Motor neuron (in vitro differentiated cells): ENCODE measurements at regions not wholly inside any gene's neighbourhood (a gene's known extent, or its start where the extent isn't known, plus 50 kb on each side); places are given as distances from the start of the nearest gene placed in this dataset.

Source experiments
- ATAC-seq, 8 experiments: fragments of 200-7000 bp; cut with Tn5 transposase; replicated peaks in 6 of 8; 2 replicates each; pipeline ENCODE4 v1.8.0; 2021; ENCODE audit warnings: mild to moderate bottlenecking in 8 of 8, moderate library complexity in 8 of 8
- H3K27ac ChIP-seq, 2 donors: fragments of 250-450 bp; sonication (Bioruptor Pico); 2 replicates each; pipeline ENCODE4 v1.9.0; 2021; ENCODE audit warnings: antibody characterized with exemption in 2 of 2, mild to moderate bottlenecking in 2 of 2, moderate library complexity in 1 of 2
- H3K4me1 ChIP-seq, 2 donors: fragments of 250-450 bp; sonication (Bioruptor Pico); replicated peaks in 1 of 2; 2 replicates each; pipeline ENCODE4 v1.6.1; 2021; ENCODE audit warnings: antibody characterized with exemption in 2 of 2, mild to moderate bottlenecking in 2 of 2, moderate library complexity in 1 of 2
- H3K4me3 ChIP-seq, 5 donors: fragments of 250-450 bp; sonication (Bioruptor Pico); 2 replicates each; pipeline ENCODE4 v1.9.0; 2021; ENCODE audit warnings: antibody characterized with exemption in 5 of 5, mild to moderate bottlenecking in 5 of 5, moderate library complexity in 4 of 5
- WGBS, 10 experiments: fragments of 450-650 bp; shearing (Covaris generic); methylation state at CpG; one replicate each; pipeline ENCODE4 v1.0.0; 2022; 5-methylcytosine and 5-hydroxymethylcytosine counted together
- in situ Hi-C, 9 experiments: fragments of 400-800 bp; cut with MboI; loops; one replicate each; pipeline ENCODE4 v1.15.0; 2021; ENCODE audit warnings: low sequenced_read_pairs in 9 of 9, low pct_unique_long_range_greater_than_20kb in 2 of 9; ENCODE audit not compliant: unreplicated experiment in 9 of 9

DNA sequence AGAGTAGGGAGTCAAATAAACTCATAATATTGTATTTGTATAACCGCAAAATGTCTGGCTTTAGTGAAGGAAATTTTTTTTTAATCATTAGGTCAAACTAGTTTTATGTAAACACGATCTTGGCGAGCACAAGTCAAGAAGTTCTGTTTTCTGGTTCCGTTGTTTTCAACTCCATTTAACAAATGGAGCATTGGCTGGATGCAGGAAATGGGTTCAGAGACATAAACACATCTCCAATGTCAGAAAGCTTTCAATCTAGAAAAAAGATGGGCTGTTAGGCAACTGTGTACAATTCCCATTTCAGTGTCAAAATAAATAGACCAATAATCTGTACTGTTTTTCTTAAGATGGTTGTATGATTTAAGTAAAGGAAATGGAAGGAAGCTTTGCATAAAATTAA, 292.8 kb downstream of the TBL1XR1 start:
- in situ Hi-C loops, result no loop called here
- 6 to 100% (median 86%) methylated on average over 1 to 4 of the region's 4 CpGs; no CpG with 5 or more reads in 1 of the 10 experiments for WGBS, 10 experiments
- H3K4me1 ChIP-seq, result no peaks in the 10 kb centered on the region
- no peak overlapping the region for H3K4me3 ChIP-seq
- H3K27ac ChIP-seq, result no peak overlapping the region
- ATAC-seq, result no peak

DNA sequence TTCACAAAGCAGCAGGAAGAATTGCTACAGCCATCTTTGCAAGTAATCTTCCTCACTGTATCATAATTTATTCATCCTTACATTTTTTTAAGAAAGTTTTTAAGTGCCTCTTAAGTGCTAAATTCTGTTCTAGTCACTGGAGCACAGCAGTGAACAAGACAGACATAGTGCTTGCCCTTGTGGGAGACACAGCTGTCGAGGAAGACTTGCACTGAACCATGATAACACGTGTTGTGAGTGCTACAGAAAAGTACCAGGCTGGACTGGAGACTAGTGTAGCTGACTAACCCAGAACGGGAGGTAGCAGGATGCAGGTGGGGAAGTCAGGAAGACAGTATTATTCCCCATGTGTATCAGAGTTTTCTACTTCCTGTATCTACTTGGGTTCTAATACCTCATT, 300.6 kb downstream of the TBL1XR1 start:
- H3K4me3 ChIP-seq, result no peak overlapping the region
- ATAC-seq, result no peak
- no peak overlapping the region for H3K27ac ChIP-seq
- H3K4me1 ChIP-seq, result no peaks in the 10 kb centered on the region
- in situ Hi-C loops, result no loop called here
- WGBS, 10 experiments, result 0 to 93% (median 39%) methylated on average over 1 to 3 of the region's 3 CpGs; no CpG with 5 or more reads in 2 of the 10 experiments

DNA sequence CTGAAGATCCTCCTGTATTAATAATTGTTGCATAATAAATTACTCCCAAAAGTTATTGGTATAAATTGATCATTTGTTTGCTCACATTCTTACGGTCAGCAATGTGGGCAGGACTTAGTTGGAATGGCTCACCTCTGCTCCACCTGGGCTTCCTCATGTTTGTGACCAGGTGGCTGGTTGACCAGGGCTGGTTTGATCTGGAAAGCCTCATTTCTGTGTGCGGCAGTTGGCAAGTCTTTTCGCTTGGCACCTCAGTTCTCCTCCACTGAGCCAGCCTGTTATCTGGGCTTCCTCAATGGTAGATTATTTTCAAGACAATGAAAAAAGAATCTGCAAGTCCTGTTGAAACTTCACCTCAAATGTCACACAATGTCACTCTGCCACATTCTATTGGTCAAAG, 301.1 kb downstream of the TBL1XR1 start:
- 20 to 100% (median 85%) methylated on average over 2 to 3 of the region's 3 CpGs; no CpG with 5 or more reads in 5 of the 10 experiments for WGBS, 10 experiments
- Histone ChIP-seq H3K4me3 (no peak overlapping the region), H3K27ac (no peak overlapping the region), H3K4me1 (no peaks in the 10 kb centered on the region)
- no peak for ATAC-seq
- in situ Hi-C loops, result no loop called here

GRCh38 chr3:176879710-176880109, 317.6 kb downstream of the TBL1XR1 start:
- in situ Hi-C loops, result no loop called here
- Histone ChIP-seq H3K4me3 (no peak overlapping the region), H3K4me1 (no peaks in the 10 kb centered on the region), H3K27ac (no peak overlapping the region)
- 0 to 100% (median 80%) methylated on average over 1 of the region's 1 CpG; no CpG with 5 or more reads in 1 of the 10 experiments for WGBS, 10 experiments
- no peak for ATAC-seq

DNA sequence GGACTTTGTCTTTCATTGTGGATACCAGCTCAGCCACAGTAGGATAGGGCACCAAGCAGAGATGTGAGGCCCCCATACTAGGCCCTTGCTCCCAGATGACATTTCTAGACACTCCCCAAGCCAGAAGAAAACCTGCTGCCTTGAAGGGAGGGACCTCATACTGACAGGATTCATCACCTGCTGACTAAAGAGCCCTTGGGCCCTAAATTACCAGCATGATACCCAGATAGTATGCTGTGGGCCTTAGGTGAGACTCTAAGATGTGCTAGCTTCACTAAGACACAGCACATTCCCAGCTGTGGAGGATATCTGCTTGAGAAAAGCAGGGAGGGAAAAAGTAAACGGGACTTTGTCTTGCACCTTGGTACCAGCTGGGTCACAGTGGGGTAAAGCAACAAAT, 324.0 kb downstream of the TBL1XR1 start:
- WGBS, 10 experiments, result 0 to 100% (median 38%) methylated on average over 1 of the region's 1 CpG; no CpG with 5 or more reads in 6 of the 10 experiments
- no peaks in the 10 kb centered on the region for H3K4me1 ChIP-seq
- H3K4me3 ChIP-seq, result no peak overlapping the region
- in situ Hi-C loops, result no loop called here
- ATAC-seq, result no peak
- no peak overlapping the region for H3K27ac ChIP-seq

DNA sequence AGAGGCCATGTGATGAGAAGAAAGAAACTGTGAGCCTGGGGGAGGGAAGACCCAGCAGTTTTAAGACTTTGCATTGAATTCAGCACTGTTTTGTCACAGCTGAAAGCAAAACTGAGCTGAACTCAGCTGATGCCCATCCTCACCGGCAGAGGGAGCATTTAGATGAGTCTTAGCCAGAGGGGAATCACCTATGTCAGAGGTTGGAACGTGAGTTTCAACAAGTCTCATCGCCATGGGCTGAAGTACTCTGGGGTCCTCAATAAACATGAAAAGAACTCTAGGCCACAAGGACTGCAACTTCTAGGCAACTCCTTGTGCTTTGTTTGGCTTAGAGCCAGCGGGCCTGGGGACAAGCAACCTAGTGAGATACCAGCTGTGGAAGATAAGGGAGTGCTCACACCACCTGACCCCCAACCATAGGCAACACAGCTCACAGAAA, 324.5 kb downstream of the TBL1XR1 start:
- Histone ChIP-seq H3K4me1 (no peaks in the 10 kb centered on the region), H3K4me3 (no peak overlapping the region), H3K27ac (no peak overlapping the region)
- peak in 4 of 8 experiments; percentile 38 to 88 (median 70) for ATAC-seq
- 0 to 78% (median 20%) methylated on average over 1 to 4 of the region's 4 CpGs; no CpG with 5 or more reads in 1 of the 10 experiments for WGBS, 10 experiments
- in situ Hi-C loops, result no loop called here

DNA sequence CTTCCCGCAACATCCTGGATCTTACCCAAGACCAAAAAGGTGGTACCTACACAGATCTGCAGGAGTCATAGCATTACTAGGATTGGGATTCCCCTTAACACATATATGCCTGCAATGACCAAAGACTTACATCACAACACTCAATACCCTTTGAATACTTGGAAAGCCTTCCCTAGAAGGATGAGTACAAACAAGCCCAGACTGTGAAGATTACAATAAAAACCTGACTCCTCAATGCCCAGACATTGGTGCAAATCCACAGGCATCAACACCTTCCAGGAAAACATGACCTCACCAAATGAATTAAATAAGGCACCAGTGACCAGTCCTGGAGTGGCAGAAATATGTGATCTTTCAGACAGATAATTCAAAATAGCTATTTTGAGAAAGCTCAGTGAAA, 326.8 kb downstream of the TBL1XR1 start:
- in situ Hi-C loops, result no loop called here
- Histone ChIP-seq H3K4me1 (no peaks in the 10 kb centered on the region), H3K27ac (no peak overlapping the region), H3K4me3 (no peak overlapping the region)
- no peak for ATAC-seq
- 43 to 100% (median 100%) methylated on average over 1 of the region's 1 CpG; no CpG with 5 or more reads in 5 of the 10 experiments for WGBS, 10 experiments

GRCh38 chr3:176867681-176868663, 329.3 kb downstream of the TBL1XR1 start:
- Histone ChIP-seq H3K4me3 (no peak overlapping the region), H3K4me1 (no peaks in the 10 kb centered on the region), H3K27ac (no peak overlapping the region)
- peak in 3 of 8 experiments; percentile 57 to 95 (median 82) for ATAC-seq
- in situ Hi-C loops, result no loop called here
- WGBS, 10 experiments, result 12 to 90% (median 81%) methylated on average over 2 to 6 of the region's 7 CpGs; no CpG with 5 or more reads in 1 of the 10 experiments

DNA sequence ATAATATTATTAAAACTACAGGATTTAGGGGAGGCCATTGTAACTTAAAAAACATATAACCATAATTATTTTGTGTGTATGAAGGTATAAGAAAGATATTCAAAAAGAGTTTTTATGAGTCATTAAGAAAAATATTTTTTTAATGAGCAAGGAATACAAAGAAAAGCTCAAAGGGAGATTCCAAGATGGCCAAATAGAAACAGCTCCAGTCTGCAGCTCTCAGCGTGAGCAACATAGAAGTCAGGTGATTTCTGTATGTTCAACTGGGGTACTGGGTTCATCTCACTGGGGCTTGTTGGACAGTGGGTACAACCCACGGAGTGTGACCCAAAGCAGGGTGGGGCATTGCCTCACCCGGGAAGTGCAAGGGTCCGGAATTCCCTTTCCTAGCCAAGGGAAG, 336.1 kb downstream of the TBL1XR1 start:
- no peak overlapping the region for H3K27ac ChIP-seq
- H3K4me3 ChIP-seq, result no peak overlapping the region
- no peaks in the 10 kb centered on the region for H3K4me1 ChIP-seq
- no peak for ATAC-seq
- in situ Hi-C loops, result no loop called here
- WGBS, 10 experiments, result 54 to 100% (median 86%) methylated on average over 1 to 4 of the region's 4 CpGs; no CpG with 5 or more reads in 1 of the 10 experiments

DNA sequence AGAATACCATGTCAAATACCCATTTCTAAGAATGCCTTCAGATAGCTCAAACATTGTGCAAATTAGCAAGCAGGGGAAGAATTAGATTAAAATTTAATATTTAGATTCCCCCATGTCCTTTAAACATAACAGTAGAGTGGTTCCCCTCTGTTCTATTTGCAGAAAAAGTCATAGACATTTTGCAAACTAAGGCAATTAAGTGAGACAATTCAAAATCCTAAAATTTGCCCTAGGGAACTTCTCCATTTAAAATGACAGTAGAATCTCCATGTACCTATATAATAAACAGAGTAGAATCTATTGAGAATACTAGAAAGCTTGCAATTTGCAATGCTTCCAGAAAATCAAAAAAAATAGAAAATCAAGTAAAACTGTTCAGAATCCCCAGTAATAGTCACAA, 340.6 kb downstream of the TBL1XR1 start:
- H3K4me1 ChIP-seq, result no peaks in the 10 kb centered on the region
- in situ Hi-C loops, result no loop called here
- no peak overlapping the region for H3K4me3 ChIP-seq
- no peak overlapping the region for H3K27ac ChIP-seq
- no peak for ATAC-seq

- WGBS, 10 experiments, result 41 to 100% (median 83%) methylated on average over 1 to 2 of the region's 2 CpGs
- no peak overlapping the region for H3K4me3 ChIP-seq
- in situ Hi-C loops, result no loop called here
- no peak for ATAC-seq
- no peaks in the 10 kb centered on the region for H3K4me1 ChIP-seq
- no peak overlapping the region for H3K27ac ChIP-seq
Observed at GRCh38 chr3:176855901-176856486, 341.3 kb downstream of the TBL1XR1 start.

DNA sequence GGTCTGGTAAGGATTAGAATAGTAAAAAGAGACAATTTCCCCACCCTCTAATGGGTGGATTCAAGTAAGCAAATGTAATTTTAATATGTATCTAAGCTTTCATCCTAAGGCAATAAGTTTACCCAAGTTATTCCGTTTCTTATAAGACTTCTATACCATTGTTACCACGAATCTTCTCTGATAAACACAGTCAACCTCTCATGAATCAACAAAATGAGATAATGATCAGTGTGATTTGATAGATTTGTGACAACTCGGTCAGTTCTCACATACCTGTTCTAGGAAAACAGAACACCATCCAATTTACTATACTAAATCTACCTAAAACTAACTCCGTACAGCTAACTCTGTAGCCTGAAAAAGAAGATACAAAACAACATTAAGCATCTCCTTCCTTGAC, 342.1 kb downstream of the TBL1XR1 start:
- WGBS, 10 experiments, result 6 to 91% (median 53%) methylated on average over 2 to 4 of the region's 4 CpGs; no CpG with 5 or more reads in 1 of the 10 experiments
- Histone ChIP-seq H3K4me1 (peaks cover 4% of the 10 kb centered on the region in 2 donors), H3K4me3 (no peak overlapping the region), H3K27ac (no peak overlapping the region)
- in situ Hi-C loops, result no loop called here
- ATAC-seq, result peak in 1 of 8 experiments; percentile 52

DNA sequence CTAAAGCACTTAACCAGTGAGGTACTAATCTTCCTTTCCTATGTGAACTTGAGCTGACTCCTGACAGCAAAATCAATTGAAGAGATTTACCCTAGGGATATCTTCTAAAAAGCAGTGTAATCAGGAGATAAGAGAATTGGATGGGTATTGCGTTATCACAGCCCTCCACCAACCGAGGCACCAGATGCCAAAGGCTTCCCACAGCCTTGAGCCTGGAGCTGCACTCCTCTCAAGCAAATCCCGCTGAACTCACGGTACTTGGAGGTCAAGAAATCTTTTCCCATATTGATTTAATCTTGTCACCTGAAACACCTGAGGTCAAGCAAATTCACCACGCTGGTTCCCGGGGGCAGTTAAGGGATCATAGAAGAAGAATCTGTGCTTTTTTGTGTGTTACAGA, 346.8 kb downstream of the TBL1XR1 start:
- H3K4me3 ChIP-seq, result no peak overlapping the region
- H3K4me1 ChIP-seq, result peaks cover 5 to 17% of the 10 kb centered on the region in 2 donors
- in situ Hi-C loops, result no loop called here
- no peak overlapping the region for H3K27ac ChIP-seq
- peak in 1 of 8 experiments; percentile 24 for ATAC-seq
- 24 to 83% (median 63%) methylated on average over 1 to 6 of the region's 6 CpGs; no CpG with 5 or more reads in 2 of the 10 experiments for WGBS, 10 experiments
